Sigmoid colon (tissue), 6 donors: ENCODE measurements at regions not wholly inside any gene's neighbourhood (a gene's known extent, or its start where the extent isn't known, plus 50 kb on each side); places are given as distances from the start of the nearest gene placed in this dataset.

Source experiments
- DNase-seq: peaks from one replicate; pipeline ENCODE4 v3.0.0-alpha.2; 2019
- H3K27ac ChIP-seq, 4 donors: fragments of 200-600 bp; sonication (generic); one replicate each; pipeline ENCODE4 v1.5.1; 2016 to 2019; ENCODE audit warnings: mild to moderate bottlenecking in 1 of 4
- H3K27me3 ChIP-seq, 3 donors: fragments of 200-600 bp; sonication (generic); one replicate each; pipeline ENCODE4 v1.5.1; 2019; ENCODE audit warnings: mild to moderate bottlenecking in 1 of 3
- H3K36me3 ChIP-seq, 4 donors: fragments of 200-600 bp; sonication (generic); one replicate each; pipeline ENCODE4 v1.5.1; 2016 to 2019
- H3K4me1 ChIP-seq, 4 donors: fragments of 200-600 bp; sonication (generic); one replicate each; pipeline ENCODE4 v1.5.1; 2017 to 2019
- H3K4me3 ChIP-seq, 4 donors: fragments of 200-600 bp; sonication (generic); one replicate each; pipeline ENCODE4 v1.5.1; 2017 to 2019; ENCODE audit warnings: mild to moderate bottlenecking in 2 of 4, moderate library complexity in 1 of 4
- H3K9me3 ChIP-seq, 4 donors: fragments of 200-600 bp in 3 of 4; sonication (generic) in 3 of 4; one replicate each; pipeline versions ENCODE4 v1.5.1 to v1.6.1; 2013 to 2019
- CTCF ChIP-seq, 4 experiments: fragments of 450-650 bp in 3 of 4; fragments of 200-600 bp in 1 of 4; IDR thresholded peaks; one replicate each; pipeline ENCODE4 v1.5.1; 2016 to 2019; ENCODE audit warnings: antibody characterized with exemption in 4 of 4, mild to moderate bottlenecking in 3 of 4, moderate library complexity in 2 of 4
- EP300 ChIP-seq, 4 donors: sonication (generic); formaldehyde crosslinking; IDR thresholded peaks; one replicate each; pipeline ENCODE4 v1.6.1; 2017; ENCODE audit warnings: antibody characterized with exemption in 4 of 4
- POLR2A ChIP-seq, 2 donors: fragments of 450-650 bp; IDR thresholded peaks; one replicate each; pipeline ENCODE4 v1.6.1; 2016; ENCODE audit warnings: antibody characterized with exemption in 2 of 2, mild to moderate bottlenecking in 2 of 2, moderate library complexity in 2 of 2
- POLR2AphosphoS5 ChIP-seq, 4 donors: sonication (generic); formaldehyde crosslinking; IDR thresholded peaks; one replicate each; pipeline ENCODE4 v1.6.1; 2017; ENCODE audit warnings: antibody characterized with exemption in 4 of 4
- WGBS, 2 donors: extraction: QIAGEN DNeasy Blood & Tissue Kit; methylation state at CpG; one replicate each; pipeline ENCODE4 v1.1.7; 2013; 5-methylcytosine and 5-hydroxymethylcytosine counted together
- intact Hi-C: fragments of 100-400 bp; cut with DNase I; formaldehyde crosslinking; loops from one replicate; pipeline ENCODE4 v1.15.1; 2023
- donor health status: healthy with polysubstance abuse.
- donor health status: healthy.

- Histone ChIP-seq H3K27me3 (no peaks in the 10 kb centered on the region), H3K9me3 (no peaks in the 10 kb centered on the region), H3K27ac (no peak overlapping the region), H3K36me3 (no peaks in the 10 kb centered on the region), H3K4me1 (peaks cover 0 to 5% (median 0%) of the 10 kb centered on the region in 4 donors), H3K4me3 (no peak overlapping the region)
- TF ChIP-seq CTCF (IDR thresholded peaks at IDR 0.05), result no peak
- TF ChIP-seq POLR2A (IDR thresholded peaks at IDR 0.05), result no peak
- DNase-seq, result no peak
- intact Hi-C loops, result no loop called here
- WGBS, 2 donors, result 83 to 85% methylated on average over 7 of the region's 7 CpGs
Measured at GRCh38 chr1:87170157-87170556, 158.5 kb upstream of the LMO4 start.

- TF ChIP-seq EP300 (IDR thresholded peaks at IDR 0.05) (no peak), POLR2AphosphoS5 (IDR thresholded peaks at IDR 0.05) (no peak), POLR2A (IDR thresholded peaks at IDR 0.05) (no peak), CTCF (IDR thresholded peaks at IDR 0.05) (no peak)
- Histone ChIP-seq H3K4me1 (peaks cover 0 to 5% (median 0%) of the 10 kb centered on the region in 4 donors), H3K36me3 (no peaks in the 10 kb centered on the region), H3K27me3 (no peaks in the 10 kb centered on the region), H3K9me3 (no peaks in the 10 kb centered on the region), H3K27ac (no peak overlapping the region), H3K4me3 (no peak overlapping the region)
- intact Hi-C loops, result no loop called here
- 72 to 86% methylated on average over 4 of the region's 4 CpGs for WGBS, 2 donors
- no peak for DNase-seq
Measured at GRCh38 chr1:87170931-87171598, 157.6 kb upstream of the LMO4 start.

- intact Hi-C loops, result no loop called here
Measured at GRCh38 chr1:87173231-87173630, 155.4 kb upstream of the LMO4 start.

GRCh38 chr1:87174724-87175245 is 153.9 kb upstream of the LMO4 start:
- Histone ChIP-seq H3K4me3 (no peak overlapping the region), H3K27ac (no peak overlapping the region), H3K4me1 (no peaks in the 10 kb centered on the region), H3K27me3 (no peaks in the 10 kb centered on the region), H3K9me3 (no peaks in the 10 kb centered on the region), H3K36me3 (no peaks in the 10 kb centered on the region)
- no peak for DNase-seq
- 86 to 92% methylated on average over 2 of the region's 2 CpGs for WGBS, 2 donors
- TF ChIP-seq CTCF (IDR thresholded peaks at IDR 0.05), result no peak
- no peak for TF ChIP-seq EP300 (IDR thresholded peaks at IDR 0.05)
- no peak for TF ChIP-seq POLR2A (IDR thresholded peaks at IDR 0.05)
- TF ChIP-seq POLR2AphosphoS5 (IDR thresholded peaks at IDR 0.05), result no peak
- intact Hi-C loops, result no loop called here

More at GRCh38 chr1:87173231-87173630, 155.4 kb upstream of the LMO4 start:
- Histone ChIP-seq H3K36me3 (no peaks in the 10 kb centered on the region), H3K27ac (no peak overlapping the region), H3K9me3 (no peaks in the 10 kb centered on the region), H3K4me3 (no peak overlapping the region), H3K27me3 (no peaks in the 10 kb centered on the region), H3K4me1 (no peaks in the 10 kb centered on the region)
- WGBS, 2 donors, result 84 to 89% methylated on average over 3 of the region's 3 CpGs
- DNase-seq, result no peak
- TF ChIP-seq EP300 (IDR thresholded peaks at IDR 0.05) (no peak), POLR2AphosphoS5 (IDR thresholded peaks at IDR 0.05) (no peak), CTCF (IDR thresholded peaks at IDR 0.05) (no peak), POLR2A (IDR thresholded peaks at IDR 0.05) (no peak)

GRCh38 chr1:87176087-87176486 is 152.6 kb upstream of the LMO4 start:
- intact Hi-C loops, result no loop called here
- no peaks in the 10 kb centered on the region for H3K27me3 ChIP-seq
- no peaks in the 10 kb centered on the region for H3K4me1 ChIP-seq
- H3K9me3 ChIP-seq, result no peaks in the 10 kb centered on the region
- H3K36me3 ChIP-seq, result no peaks in the 10 kb centered on the region
- WGBS, 2 donors, result 61 to 82% methylated on average over 5 of the region's 5 CpGs
- H3K27ac ChIP-seq, result no peak overlapping the region
- TF ChIP-seq POLR2A (IDR thresholded peaks at IDR 0.05), result no peak
- no peak for TF ChIP-seq POLR2AphosphoS5 (IDR thresholded peaks at IDR 0.05)
- TF ChIP-seq EP300 (IDR thresholded peaks at IDR 0.05), result no peak
- TF ChIP-seq CTCF (IDR thresholded peaks at IDR 0.05), result no peak
- H3K4me3 ChIP-seq, result no peak overlapping the region
- DNase-seq, result no peak
